ENCODE measurements at regions not wholly inside any gene's neighbourhood (a gene's known extent, or its start where the extent isn't known, plus 50 kb on each side); places are given as distances from the start of the nearest gene placed in this dataset.

GRCh38 chr5:118022062-118022461 lies 966.3 kb downstream of the DTWD2 start:
- no peak overlapping the region for H3K4me3 Mint-ChIP-seq
- no peaks in the 10 kb centered on the region for H3K27me3 Mint-ChIP-seq (ENCODE audit: low read depth)
- H3K4me1 Mint-ChIP-seq (ENCODE audit: low read depth), result no peaks in the 10 kb centered on the region
- ATAC-seq (replicated peaks in 1 of 2) (no peak), DNase-seq (no peak)
- no peaks in the 10 kb centered on the region for H3K36me3 Mint-ChIP-seq (ENCODE audit: insufficient read depth in 2 of 2)
- H3K27ac Mint-ChIP-seq, result no peak overlapping the region
- H3K9me3 Mint-ChIP-seq, result peaks cover 4 to 7% of the 10 kb centered on the region in 2 donors

- no peak overlapping the region for H3K4me3 Mint-ChIP-seq
- peaks cover 0 to 2% of the 10 kb centered on the region in 2 donors for H3K9me3 Mint-ChIP-seq
- no peak overlapping the region for H3K27ac Mint-ChIP-seq
- H3K4me1 Mint-ChIP-seq (ENCODE audit: low read depth), result no peaks in the 10 kb centered on the region
- no peaks in the 10 kb centered on the region for H3K36me3 Mint-ChIP-seq (ENCODE audit: insufficient read depth in 2 of 2)
- H3K27me3 Mint-ChIP-seq (ENCODE audit: low read depth), result no peaks in the 10 kb centered on the region
- DNase-seq (no peak), ATAC-seq (replicated peaks in 1 of 2) (no peak)
Measured at GRCh38 chr5:118017536-118017935, 970.8 kb downstream of the DTWD2 start.

DNA sequence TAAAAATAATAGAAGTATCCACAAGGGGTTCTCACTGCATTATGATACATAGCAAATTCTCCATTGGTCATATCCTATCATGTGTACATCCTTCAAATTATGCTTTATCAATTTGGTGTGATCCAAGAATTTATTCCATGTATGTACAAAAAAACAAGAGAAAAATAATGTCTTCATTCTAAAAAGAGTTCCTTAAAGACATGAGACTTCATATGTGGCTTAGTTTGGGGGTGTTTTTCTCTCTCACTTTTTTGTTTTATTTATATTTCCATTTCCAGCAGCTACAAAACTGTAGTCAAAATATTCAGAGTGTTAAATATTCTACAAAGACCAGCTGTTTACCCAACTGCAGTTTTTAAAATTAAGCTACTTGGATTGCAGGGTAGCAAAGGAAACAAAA lies 972.0 kb downstream of the DTWD2 start:
- no peak overlapping the region for H3K27ac Mint-ChIP-seq
- ATAC-seq (replicated peaks in 1 of 2) (no peak), DNase-seq (no peak)
- H3K27me3 Mint-ChIP-seq (ENCODE audit: low read depth), result no peaks in the 10 kb centered on the region
- peaks cover 0 to 2% of the 10 kb centered on the region in 2 donors for H3K9me3 Mint-ChIP-seq
- H3K36me3 Mint-ChIP-seq (ENCODE audit: insufficient read depth in 2 of 2), result no peaks in the 10 kb centered on the region
- no peaks in the 10 kb centered on the region for H3K4me1 Mint-ChIP-seq (ENCODE audit: low read depth)
- no peak overlapping the region for H3K4me3 Mint-ChIP-seq

DNA sequence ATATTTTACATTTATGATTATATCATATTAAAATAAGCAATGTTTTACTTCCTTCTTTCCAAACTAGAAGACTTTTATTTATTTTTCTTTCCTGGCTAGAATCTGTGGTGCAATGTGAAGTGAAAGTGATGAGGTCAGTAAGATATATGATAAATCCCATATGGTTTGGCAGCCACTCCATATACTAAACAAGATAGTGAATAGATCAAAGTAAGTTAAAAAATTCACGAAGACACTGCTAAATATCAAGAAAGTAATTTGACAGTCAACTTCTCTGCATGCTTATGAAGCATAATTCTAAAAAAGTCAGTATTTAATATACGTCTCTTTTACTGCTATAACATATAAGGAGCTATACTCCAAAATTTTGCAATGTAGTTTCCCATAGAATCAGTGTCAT lies 972.8 kb downstream of the DTWD2 start:
- Mint-ChIP-seq H3K9me3 (peaks cover 0 to 2% of the 10 kb centered on the region in 2 donors), H3K4me3 (no peak overlapping the region), H3K4me1 (ENCODE audit: low read depth) (no peaks in the 10 kb centered on the region), H3K27me3 (ENCODE audit: low read depth) (no peaks in the 10 kb centered on the region), H3K36me3 (ENCODE audit: insufficient read depth in 2 of 2) (no peaks in the 10 kb centered on the region), H3K27ac (no peak overlapping the region)
- ATAC-seq (replicated peaks in 1 of 2) (no peak), DNase-seq (no peak)

DNA sequence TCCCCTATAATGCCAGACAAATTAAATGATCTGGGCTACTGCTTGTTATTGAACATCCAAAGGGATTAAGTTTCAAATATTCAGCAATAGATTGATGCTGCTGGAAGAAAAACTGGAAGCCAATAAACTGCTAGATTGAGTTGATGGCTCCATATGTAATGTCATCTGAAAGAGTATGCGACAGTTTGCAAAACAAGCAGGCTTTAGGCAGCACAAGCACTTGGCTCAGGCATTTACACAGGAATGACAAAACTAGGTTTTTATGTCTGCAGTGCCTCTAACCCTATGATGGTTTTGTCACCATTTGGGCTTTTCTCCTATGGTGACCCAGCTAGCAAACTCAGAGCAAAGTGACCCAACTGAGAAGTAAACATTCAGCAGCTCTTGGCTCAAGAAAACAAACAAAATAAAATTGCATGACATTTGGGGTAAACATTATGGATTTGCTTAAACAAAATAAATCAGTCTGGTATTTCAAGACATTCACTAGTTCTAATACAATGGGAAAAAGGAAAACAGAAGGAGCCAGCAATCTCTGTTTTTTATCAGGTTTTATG lies 978.5 kb downstream of the DTWD2 start:
- ATAC-seq (replicated peaks in 1 of 2) (no peak), DNase-seq (no peak)
- H3K4me1 Mint-ChIP-seq (ENCODE audit: low read depth), result no peaks in the 10 kb centered on the region
- H3K4me3 Mint-ChIP-seq, result no peak overlapping the region
- H3K36me3 Mint-ChIP-seq (ENCODE audit: insufficient read depth in 2 of 2), result no peaks in the 10 kb centered on the region
- no peak overlapping the region for H3K27ac Mint-ChIP-seq
- H3K27me3 Mint-ChIP-seq (ENCODE audit: low read depth), result no peaks in the 10 kb centered on the region
- H3K9me3 Mint-ChIP-seq, result peaks cover 0 to 4% of the 10 kb centered on the region in 2 donors

GRCh38 chr5:118008779-118009178 lies 979.6 kb downstream of the DTWD2 start:
- H3K4me3 Mint-ChIP-seq, result no peak overlapping the region
- ATAC-seq (replicated peaks in 1 of 2) (no peak), DNase-seq (no peak)
- H3K27ac Mint-ChIP-seq, result no peak overlapping the region
- H3K36me3 Mint-ChIP-seq (ENCODE audit: insufficient read depth in 2 of 2), result no peaks in the 10 kb centered on the region
- no peaks in the 10 kb centered on the region for H3K4me1 Mint-ChIP-seq (ENCODE audit: low read depth)
- H3K9me3 Mint-ChIP-seq, result peaks cover 0 to 4% of the 10 kb centered on the region in 2 donors
- H3K27me3 Mint-ChIP-seq (ENCODE audit: low read depth), result no peaks in the 10 kb centered on the region

- no peak for ATAC-seq (replicated peaks in 1 of 2)
- Mint-ChIP-seq H3K27me3 (ENCODE audit: low read depth) (no peaks in the 10 kb centered on the region), H3K4me3 (no peak overlapping the region), H3K36me3 (ENCODE audit: insufficient read depth in 2 of 2) (no peaks in the 10 kb centered on the region), H3K9me3 (peaks cover 3 to 9% of the 10 kb centered on the region in 2 donors), H3K4me1 (ENCODE audit: low read depth) (no peaks in the 10 kb centered on the region), H3K27ac (no peak overlapping the region)
- no peak for DNase-seq
Measured at GRCh38 chr5:118007262-118007661, 981.1 kb downstream of the DTWD2 start.

- Mint-ChIP-seq H3K36me3 (ENCODE audit: insufficient read depth in 2 of 2) (no peaks in the 10 kb centered on the region), H3K9me3 (peaks cover 3 to 9% of the 10 kb centered on the region in 2 donors), H3K4me1 (ENCODE audit: low read depth) (no peaks in the 10 kb centered on the region), H3K27me3 (ENCODE audit: low read depth) (no peaks in the 10 kb centered on the region), H3K4me3 (no peak overlapping the region), H3K27ac (no peak overlapping the region)
- no peak for DNase-seq
- ATAC-seq (replicated peaks in 1 of 2), result no peak
Measured at GRCh38 chr5:118006219-118006618, 982.1 kb downstream of the DTWD2 start.

GRCh38 chr5:117999939-118000549 lies 988.3 kb downstream of the DTWD2 start:
- Mint-ChIP-seq H3K9me3 (peaks cover 4 to 6% of the 10 kb centered on the region in 2 donors), H3K4me3 (no peak overlapping the region), H3K4me1 (ENCODE audit: low read depth) (no peaks in the 10 kb centered on the region), H3K36me3 (ENCODE audit: insufficient read depth in 2 of 2) (no peaks in the 10 kb centered on the region), H3K27ac (no peak overlapping the region), H3K27me3 (ENCODE audit: low read depth) (no peaks in the 10 kb centered on the region)
- ATAC-seq (replicated peaks in 1 of 2) (no peak), DNase-seq (no peak)

DNA sequence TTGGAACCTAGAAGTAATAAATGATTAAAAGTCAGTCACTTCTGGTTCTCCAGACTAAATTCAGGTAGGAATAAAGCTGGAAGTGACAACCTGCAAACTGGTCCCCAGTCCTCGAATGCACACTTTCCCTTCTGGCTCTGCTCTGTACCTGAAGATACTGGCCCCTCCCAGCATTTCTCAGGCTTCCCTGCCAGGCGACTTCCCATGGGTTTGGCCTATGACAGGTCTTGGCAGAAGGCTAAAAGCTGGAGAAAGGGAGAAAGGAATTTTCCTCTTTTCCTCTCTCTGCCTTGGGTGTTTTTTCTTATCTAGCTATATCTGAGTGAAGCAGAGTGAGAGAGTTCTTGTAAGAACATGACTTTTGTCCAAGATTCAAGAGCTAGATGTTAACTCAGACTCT lies 1005.7 kb downstream of the DTWD2 start:
- H3K27me3 Mint-ChIP-seq (ENCODE audit: low read depth), result no peaks in the 10 kb centered on the region

GRCh38 chr5:117973785-117974184 lies 1014.6 kb downstream of the DTWD2 start:
- Mint-ChIP-seq H3K27ac (no peak overlapping the region), H3K36me3 (ENCODE audit: insufficient read depth in 2 of 2) (no peaks in the 10 kb centered on the region), H3K9me3 (peaks cover 2 to 7% of the 10 kb centered on the region in 2 donors), H3K4me3 (no peak overlapping the region), H3K27me3 (ENCODE audit: low read depth) (no peaks in the 10 kb centered on the region), H3K4me1 (ENCODE audit: low read depth) (no peaks in the 10 kb centered on the region)
- ATAC-seq (replicated peaks in 1 of 2) (no peak), DNase-seq (no peak)

More for the DNA sequence above, 1005.7 kb downstream of the DTWD2 start:
- ATAC-seq (replicated peaks in 1 of 2) (no peak), DNase-seq (no peak)
- Mint-ChIP-seq H3K4me3 (no peak overlapping the region), H3K4me1 (ENCODE audit: low read depth) (no peaks in the 10 kb centered on the region), H3K9me3 (peaks cover 0 to 3% of the 10 kb centered on the region in 2 donors), H3K27ac (no peak overlapping the region), H3K36me3 (ENCODE audit: insufficient read depth in 2 of 2) (no peaks in the 10 kb centered on the region)

DNA sequence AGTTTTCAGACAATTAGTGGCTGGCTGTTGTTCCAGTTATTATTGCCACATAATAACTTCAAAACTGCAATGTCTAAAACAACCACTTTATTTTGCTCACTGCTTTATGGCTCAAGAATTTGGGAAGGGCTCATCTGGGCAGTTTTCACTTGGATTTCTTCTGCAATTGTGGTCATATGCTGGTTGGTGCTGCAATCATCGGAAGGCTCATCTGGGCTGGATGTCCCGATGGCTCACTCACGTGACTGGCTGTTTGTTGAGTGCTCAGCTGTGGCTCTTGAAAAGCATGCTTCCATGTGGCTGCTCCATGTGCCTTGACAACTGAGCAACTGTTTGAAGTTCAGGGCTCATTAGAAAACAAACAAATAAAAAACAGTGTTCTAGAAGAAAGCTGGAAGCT lies 1032.5 kb downstream of the DTWD2 start:
- Mint-ChIP-seq H3K36me3 (ENCODE audit: insufficient read depth in 2 of 2) (no peaks in the 10 kb centered on the region), H3K9me3 (peaks cover 3 to 10% of the 10 kb centered on the region in 2 donors), H3K4me1 (ENCODE audit: low read depth) (no peaks in the 10 kb centered on the region), H3K27ac (no peak overlapping the region), H3K4me3 (no peak overlapping the region), H3K27me3 (ENCODE audit: low read depth) (no peaks in the 10 kb centered on the region)
- ATAC-seq (replicated peaks in 1 of 2) (no peak), DNase-seq (no peak)

- H3K27me3 Mint-ChIP-seq (ENCODE audit: low read depth), result no peaks in the 10 kb centered on the region
- no peak overlapping the region for H3K4me3 Mint-ChIP-seq
- no peaks in the 10 kb centered on the region for H3K36me3 Mint-ChIP-seq (ENCODE audit: insufficient read depth in 2 of 2)
- no peak for DNase-seq
- ATAC-seq (replicated peaks in 1 of 2), result no peak
- H3K27ac Mint-ChIP-seq, result no peak overlapping the region
- H3K4me1 Mint-ChIP-seq (ENCODE audit: low read depth), result no peaks in the 10 kb centered on the region
- H3K9me3 Mint-ChIP-seq, result peaks cover 6 to 11% of the 10 kb centered on the region in 2 donors
Measured at GRCh38 chr5:117954331-117954730, 1034.0 kb downstream of the DTWD2 start.

- ATAC-seq (replicated peaks in 1 of 2), result no peak
- no peaks in the 10 kb centered on the region for H3K27me3 Mint-ChIP-seq (ENCODE audit: low read depth)
- no peaks in the 10 kb centered on the region for H3K36me3 Mint-ChIP-seq (ENCODE audit: insufficient read depth in 2 of 2)
- H3K4me3 Mint-ChIP-seq, result no peak overlapping the region
- no peak overlapping the region for H3K27ac Mint-ChIP-seq
- peaks cover 8 to 11% of the 10 kb centered on the region in 2 donors for H3K9me3 Mint-ChIP-seq
- H3K4me1 Mint-ChIP-seq (ENCODE audit: low read depth), result no peaks in the 10 kb centered on the region
- no peak for DNase-seq
Measured at GRCh38 chr5:117953272-117953671, 1035.1 kb downstream of the DTWD2 start.

All from activated T-cell treated with anti-CD3 and anti-CD28 coated beads, Interleukin-2, amount 50 U/mL, for 72 hours (primary cell).